PFSK-1 (cell line): ENCODE measurements at regions not wholly inside any gene's neighbourhood (a gene's known extent, or its start where the extent isn't known, plus 50 kb on each side); places are given as distances from the start of the nearest gene placed in this dataset.

Source experiments
- FOXP2 ChIP-seq: optimal IDR thresholded peaks from 2 replicates; pipeline ENCODE3; 2011; ENCODE audit warnings: borderline replicate concordance, control low read depth, inconsistent platforms; ENCODE audit not compliant: insufficient read depth; ENCODE audit errors: extremely low read length, extremely low read depth
- POLR2AphosphoS5 ChIP-seq: IDR thresholded peaks from 2 replicates; pipeline ENCODE4 v1.6.1; 2012; ENCODE audit warnings: low read depth, mild to moderate bottlenecking, control low read depth, low read length, moderate library complexity
- SIN3A ChIP-seq: IDR thresholded peaks from 2 replicates; pipeline ENCODE4 v1.6.1; 2012; ENCODE audit warnings: mild to moderate bottlenecking, low read length, moderate library complexity, borderline replicate concordance; ENCODE audit not compliant: insufficient read depth
- TAF1 ChIP-seq: IDR thresholded peaks from 2 replicates; pipeline ENCODE4 v1.6.1; 2012; ENCODE audit warnings: low read length, control low read depth, borderline replicate concordance; ENCODE audit not compliant: insufficient read depth
- TF ChIP-seq, protein P1 (sequence below), 2 experiments: IDR thresholded peaks; 2 replicates each; pipeline versions ENCODE4 v1.6.1 to v1.8.0; 2011 to 2012; ENCODE audit warnings: low read depth in 2 of 2, low read length in 2 of 2, control low read depth in 1 of 2, inconsistent platforms in 1 of 2, mild to moderate bottlenecking in 1 of 2, moderate library complexity in 1 of 2; ENCODE audit not compliant: insufficient read depth in 1 of 2

DNA sequence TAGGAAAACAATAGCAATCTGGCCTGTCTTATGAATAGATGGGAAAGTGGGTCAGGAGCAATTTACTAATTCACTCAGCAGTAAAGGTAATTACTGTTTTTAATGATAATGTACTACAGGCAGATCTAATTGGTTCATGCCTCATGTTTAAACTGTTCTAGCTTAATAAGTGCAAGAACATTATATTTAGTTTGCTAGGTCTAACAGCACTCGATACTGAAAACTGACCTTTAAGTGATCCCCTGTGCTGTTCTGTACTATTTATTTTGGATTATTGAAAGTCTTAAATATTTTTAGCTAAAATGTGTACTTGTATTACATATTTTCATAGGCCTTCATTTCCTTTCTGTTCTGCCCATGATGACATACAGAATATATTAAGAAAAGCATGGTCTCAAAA, 998.0 kb upstream of the GJE1 start:
- TF ChIP-seq, protein P1, sequence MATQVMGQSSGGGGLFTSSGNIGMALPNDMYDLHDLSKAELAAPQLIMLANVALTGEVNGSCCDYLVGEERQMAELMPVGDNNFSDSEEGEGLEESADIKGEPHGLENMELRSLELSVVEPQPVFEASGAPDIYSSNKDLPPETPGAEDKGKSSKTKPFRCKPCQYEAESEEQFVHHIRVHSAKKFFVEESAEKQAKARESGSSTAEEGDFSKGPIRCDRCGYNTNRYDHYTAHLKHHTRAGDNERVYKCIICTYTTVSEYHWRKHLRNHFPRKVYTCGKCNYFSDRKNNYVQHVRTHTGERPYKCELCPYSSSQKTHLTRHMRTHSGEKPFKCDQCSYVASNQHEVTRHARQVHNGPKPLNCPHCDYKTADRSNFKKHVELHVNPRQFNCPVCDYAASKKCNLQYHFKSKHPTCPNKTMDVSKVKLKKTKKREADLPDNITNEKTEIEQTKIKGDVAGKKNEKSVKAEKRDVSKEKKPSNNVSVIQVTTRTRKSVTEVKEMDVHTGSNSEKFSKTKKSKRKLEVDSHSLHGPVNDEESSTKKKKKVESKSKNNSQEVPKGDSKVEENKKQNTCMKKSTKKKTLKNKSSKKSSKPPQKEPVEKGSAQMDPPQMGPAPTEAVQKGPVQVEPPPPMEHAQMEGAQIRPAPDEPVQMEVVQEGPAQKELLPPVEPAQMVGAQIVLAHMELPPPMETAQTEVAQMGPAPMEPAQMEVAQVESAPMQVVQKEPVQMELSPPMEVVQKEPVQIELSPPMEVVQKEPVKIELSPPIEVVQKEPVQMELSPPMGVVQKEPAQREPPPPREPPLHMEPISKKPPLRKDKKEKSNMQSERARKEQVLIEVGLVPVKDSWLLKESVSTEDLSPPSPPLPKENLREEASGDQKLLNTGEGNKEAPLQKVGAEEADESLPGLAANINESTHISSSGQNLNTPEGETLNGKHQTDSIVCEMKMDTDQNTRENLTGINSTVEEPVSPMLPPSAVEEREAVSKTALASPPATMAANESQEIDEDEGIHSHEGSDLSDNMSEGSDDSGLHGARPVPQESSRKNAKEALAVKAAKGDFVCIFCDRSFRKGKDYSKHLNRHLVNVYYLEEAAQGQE (IDR thresholded peaks at IDR 0.05; ENCODE audit: insufficient read depth in 1 of 2, low read depth in 2 of 2, low read length in 2 of 2): no peak
- TF ChIP-seq TAF1 (no peak), POLR2AphosphoS5 (no peak), SIN3A (no peak), FOXP2 (no peak)

DNA sequence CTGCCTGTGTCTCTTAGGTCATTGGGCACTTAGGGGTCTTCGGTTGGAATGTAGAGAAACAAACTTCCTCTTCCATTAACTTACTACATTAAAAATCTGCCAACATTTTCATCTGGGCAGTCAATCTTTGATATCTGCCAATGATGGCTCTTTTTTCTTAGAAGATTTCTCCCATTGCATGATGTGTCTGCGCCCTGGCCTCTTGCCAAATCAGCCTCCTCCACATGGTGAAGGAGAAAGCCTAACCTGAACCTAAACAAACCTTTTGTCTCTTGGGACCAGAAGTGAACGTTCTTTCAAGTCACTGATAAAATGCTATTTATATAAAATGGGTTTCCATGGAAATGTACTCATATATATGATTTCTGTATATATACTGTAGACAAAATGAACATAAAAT, 998.9 kb upstream of the GJE1 start:
- TF ChIP-seq, protein P1 (IDR thresholded peaks at IDR 0.05; ENCODE audit: insufficient read depth in 1 of 2, low read depth in 2 of 2, low read length in 2 of 2): no peak
- no peak for TF ChIP-seq SIN3A
- TF ChIP-seq POLR2AphosphoS5: no peak

DNA sequence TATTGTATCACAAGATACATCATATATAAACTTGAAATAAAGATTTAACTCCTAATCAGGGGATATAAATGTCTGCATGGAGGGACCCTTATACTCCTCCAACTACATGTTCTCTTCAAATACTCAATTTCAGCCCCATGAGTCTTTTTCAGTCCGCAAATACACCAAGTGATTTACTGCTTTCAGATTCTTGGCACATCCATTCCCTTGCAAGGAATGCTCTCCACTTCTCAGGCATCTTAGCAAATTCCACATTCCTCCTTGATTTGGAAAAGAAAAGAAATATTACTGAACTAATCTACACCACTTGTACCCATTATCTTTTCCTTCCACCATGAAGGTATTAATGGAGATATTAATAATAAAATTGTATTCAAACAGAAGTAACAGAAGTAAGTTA, 999.4 kb upstream of the GJE1 start:
- TF ChIP-seq TAF1 (no peak), FOXP2 (no peak), POLR2AphosphoS5 (no peak), SIN3A (no peak)
- TF ChIP-seq, protein P1 (IDR thresholded peaks at IDR 0.05; ENCODE audit: insufficient read depth in 1 of 2, low read depth in 2 of 2, low read length in 2 of 2): no peak

DNA sequence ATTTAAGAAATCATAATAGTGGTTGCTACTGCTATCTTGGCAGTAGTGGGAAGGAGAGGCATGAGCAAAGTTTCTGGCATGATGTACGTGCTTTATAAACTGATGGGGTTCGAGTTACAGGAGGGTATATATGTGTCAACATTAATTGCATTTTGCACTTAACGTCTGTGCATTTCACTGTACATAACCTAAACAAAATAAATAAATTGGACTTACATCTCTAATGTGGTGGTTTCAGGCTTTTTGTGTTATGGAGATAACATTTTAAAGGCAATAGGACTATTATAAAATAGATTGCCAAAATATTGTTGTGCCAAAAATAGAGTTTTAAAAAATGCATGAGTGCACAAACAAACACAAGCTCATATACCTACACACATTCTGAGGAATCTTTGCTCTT, 1001.1 kb upstream of the GJE1 start:
- TF ChIP-seq POLR2AphosphoS5 (no peak), SIN3A (no peak), FOXP2 (no peak), TAF1 (no peak)
- TF ChIP-seq, protein P1 (IDR thresholded peaks at IDR 0.05; ENCODE audit: insufficient read depth in 1 of 2, low read depth in 2 of 2, low read length in 2 of 2): no peak

DNA sequence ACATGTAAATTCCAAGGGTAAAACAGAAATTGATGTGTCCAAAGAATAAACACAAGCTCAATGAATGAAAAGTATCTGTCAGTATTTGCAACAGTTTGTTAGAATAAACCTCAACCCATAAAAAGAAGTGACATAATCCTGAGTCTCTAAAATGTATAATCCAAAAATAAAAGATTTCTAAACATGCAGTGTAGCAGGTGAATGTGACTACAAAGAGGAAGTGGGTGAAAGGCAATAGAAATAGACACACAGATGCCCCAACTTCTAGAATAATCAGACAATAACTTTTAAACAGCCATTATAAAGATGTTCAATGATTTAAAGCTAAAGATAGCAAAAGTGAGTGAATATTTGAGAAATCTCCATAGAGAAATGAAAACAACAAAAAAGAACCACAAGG, 1009.2 kb upstream of the GJE1 start:
- TF ChIP-seq, protein P1 (IDR thresholded peaks at IDR 0.05; ENCODE audit: insufficient read depth in 1 of 2, low read depth in 2 of 2, low read length in 2 of 2): no peak
- TF ChIP-seq POLR2AphosphoS5 (no peak), FOXP2 (no peak), SIN3A (no peak), TAF1 (no peak)
